ENCODE measurements at regions not wholly inside any gene's neighbourhood (a gene's known extent, or its start where the extent isn't known, plus 50 kb on each side); places are given as distances from the start of the nearest gene placed in this dataset.

DNA sequence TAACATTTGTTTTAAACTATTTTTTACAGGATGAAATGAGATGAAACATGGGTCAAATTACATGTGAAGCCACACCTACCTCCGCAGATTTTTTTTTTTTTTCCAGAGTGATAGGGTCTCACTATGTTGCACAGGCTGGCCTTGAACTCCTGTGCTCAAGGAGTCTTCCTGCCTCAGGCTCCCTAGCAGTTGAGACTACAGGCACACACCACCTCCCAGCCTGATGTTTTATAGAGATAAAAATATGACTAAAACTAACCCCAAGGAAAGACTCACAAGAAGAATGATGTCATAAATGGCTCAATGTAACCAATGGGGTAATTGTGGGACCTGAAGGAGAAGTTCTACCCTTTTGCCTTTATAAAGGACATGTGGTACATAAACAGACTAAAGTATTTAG is 52.3 kb upstream of the SOX6 start:
- TF ChIP-seq, protein P1, sequence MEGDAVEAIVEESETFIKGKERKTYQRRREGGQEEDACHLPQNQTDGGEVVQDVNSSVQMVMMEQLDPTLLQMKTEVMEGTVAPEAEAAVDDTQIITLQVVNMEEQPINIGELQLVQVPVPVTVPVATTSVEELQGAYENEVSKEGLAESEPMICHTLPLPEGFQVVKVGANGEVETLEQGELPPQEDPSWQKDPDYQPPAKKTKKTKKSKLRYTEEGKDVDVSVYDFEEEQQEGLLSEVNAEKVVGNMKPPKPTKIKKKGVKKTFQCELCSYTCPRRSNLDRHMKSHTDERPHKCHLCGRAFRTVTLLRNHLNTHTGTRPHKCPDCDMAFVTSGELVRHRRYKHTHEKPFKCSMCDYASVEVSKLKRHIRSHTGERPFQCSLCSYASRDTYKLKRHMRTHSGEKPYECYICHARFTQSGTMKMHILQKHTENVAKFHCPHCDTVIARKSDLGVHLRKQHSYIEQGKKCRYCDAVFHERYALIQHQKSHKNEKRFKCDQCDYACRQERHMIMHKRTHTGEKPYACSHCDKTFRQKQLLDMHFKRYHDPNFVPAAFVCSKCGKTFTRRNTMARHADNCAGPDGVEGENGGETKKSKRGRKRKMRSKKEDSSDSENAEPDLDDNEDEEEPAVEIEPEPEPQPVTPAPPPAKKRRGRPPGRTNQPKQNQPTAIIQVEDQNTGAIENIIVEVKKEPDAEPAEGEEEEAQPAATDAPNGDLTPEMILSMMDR (IDR thresholded peaks at IDR 0.05): no peak
- no peak for TF ChIP-seq POLR2A (IDR thresholded peaks at IDR 0.05)

All from tibial nerve (tissue), 3 donors.